ENCODE measurements at regions not wholly inside any gene's neighbourhood (a gene's known extent, or its start where the extent isn't known, plus 50 kb on each side); places are given as distances from the start of the nearest gene placed in this dataset.
"Not testable (repeated sequence)": the region's sequence is repeated elsewhere in the genome, so short reads cannot be mapped to it uniquely, and the experiment has no call there.

DNA sequence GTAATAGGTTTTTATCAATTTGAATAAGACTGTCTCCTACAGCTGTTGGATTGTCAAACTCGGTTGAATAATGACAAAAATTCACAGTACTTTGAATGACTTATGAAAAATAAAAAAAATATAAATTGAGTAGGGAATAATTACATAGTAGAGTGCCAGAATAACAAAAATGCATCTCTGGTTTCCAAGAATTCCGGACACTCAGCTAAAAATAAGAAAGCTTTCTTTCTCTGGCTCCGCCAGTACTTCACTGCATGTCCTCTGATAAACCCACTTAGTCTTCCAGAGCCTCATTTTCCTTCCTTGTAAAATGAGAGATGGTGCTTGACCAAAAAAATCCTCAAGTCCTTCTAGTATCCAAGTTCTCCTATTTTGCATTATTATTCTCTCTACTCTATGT is 374.6 kb upstream of the LUZP2 start:
- DNase-seq, result no peak

DNA sequence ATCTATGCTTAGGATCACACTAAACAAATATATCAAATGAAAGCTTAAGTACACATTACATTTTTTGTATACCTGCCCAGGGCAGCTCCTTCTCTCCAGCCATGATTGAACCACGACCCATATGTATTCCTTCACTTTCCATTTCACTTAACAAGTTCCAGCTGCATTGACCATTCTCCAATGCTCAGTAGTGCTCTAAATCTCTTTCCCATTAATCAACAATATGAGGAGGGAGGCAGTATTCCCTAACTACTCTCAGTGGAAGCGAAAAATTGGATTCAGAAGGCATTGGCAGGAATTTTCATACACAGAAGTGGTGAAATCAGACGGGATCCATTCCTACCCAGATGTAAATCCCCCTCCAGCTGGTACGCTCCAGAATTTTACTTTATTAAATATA is 372.0 kb upstream of the LUZP2 start:
- no peak for DNase-seq

DNA sequence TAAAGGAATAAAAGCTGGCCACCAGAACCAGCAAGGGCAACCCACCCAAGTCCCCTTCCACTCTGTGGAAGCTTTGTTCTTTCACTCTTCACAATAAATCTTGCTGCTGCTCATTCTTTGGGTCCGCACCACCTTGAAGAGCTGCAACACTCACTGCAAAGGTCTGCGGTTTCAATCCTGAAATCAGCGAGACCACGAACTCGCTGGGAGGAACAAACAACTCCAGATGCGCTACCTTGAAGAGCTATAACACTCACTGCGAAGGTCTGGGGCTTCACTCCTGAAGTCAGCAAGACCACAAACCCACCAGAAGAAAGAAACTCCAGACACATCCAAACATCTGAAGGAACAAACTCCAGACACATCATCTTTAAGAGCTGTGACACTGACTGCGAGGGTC is 365.2 kb upstream of the LUZP2 start:
- no peak for DNase-seq

DNA sequence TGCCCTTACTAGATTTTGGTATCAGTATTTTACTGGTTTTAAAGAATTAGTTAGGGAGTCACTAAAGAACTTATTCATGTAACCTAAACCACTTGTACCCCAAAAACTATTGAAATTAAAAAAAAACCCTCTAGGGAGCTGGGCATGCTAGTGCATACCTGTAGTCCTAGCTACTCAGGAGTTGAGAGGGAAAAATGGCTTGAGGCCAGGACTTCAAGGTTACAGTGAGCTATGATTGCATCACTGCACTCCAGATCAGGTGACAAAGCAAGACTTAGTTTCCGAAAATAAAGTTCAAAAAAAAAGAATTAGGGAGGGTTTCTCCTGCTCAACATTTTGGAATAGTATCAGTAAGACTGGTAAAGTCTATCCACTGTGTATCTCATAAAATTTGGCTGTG is 364.4 kb upstream of the LUZP2 start:
- no peak for DNase-seq

DNA sequence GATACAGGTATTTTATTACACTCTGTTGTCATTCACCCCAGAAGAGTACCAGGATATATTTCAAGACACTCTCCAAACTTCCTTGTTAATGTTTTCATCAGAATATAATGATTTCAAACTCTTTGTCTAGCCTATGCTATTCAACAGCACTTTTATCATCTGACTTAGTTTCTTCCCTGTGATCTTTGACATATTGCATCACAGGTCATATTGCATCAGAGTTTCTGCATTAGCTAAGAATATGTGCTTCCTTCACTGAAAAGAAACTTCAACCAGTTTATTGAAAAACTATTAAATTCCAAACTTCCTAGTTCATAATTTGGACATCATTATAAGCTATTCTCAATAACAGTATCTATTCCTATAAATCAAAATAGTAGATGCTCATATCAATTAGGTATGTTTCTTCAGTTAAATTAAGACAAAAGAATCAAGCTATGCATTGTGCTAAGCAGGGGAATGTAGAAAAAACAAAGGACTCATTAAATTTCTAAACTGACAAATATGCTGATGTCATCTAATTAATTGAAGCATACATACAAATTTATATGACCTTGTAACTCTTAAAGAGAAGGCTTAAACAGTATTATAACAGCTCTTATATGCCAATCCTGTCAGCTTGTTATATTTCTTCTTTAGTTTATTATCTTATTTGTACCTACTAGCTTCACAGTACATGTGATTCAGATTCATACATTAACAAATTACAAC is 361.8 kb upstream of the LUZP2 start:
- DNase-seq, result no peak

DNA sequence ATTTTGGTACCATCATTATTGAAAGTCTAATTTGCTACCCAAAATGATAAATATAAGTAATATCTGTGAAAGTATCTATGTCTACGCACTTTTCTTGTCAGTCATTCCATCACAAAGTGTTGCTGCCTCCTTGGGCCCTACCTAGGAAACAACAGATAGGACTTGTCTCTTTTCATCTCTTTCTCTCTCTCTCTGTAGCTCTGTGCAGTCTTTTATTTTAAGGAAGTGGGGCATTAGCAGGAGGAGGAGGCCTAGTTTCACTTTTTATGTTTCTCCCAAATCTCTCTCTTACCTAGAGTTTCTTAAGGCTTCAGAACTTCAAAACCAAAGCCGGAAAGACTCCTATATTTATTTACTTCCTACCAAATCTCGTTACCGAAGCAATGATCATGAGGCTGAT is 354.8 kb upstream of the LUZP2 start:
- no peak for DNase-seq

DNA sequence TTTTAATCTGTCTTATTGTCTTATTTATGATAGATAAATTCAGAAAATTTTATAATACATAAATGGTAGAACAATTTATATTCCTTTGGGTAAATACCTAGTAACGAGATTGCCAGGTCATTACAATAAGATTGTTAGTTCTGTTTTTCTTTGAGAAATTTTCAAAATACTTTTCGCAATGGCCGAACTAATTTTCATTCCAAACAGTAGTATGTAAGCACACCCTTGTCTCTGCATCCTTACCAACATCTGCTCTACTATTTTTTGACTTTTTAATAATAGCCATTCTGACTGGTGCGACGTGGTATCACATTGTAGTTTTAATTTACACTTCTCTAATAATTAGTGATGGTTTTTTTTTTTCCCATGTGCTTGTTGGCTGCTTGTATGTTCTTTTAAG is 351.4 kb upstream of the LUZP2 start:
- no peak for DNase-seq

DNA sequence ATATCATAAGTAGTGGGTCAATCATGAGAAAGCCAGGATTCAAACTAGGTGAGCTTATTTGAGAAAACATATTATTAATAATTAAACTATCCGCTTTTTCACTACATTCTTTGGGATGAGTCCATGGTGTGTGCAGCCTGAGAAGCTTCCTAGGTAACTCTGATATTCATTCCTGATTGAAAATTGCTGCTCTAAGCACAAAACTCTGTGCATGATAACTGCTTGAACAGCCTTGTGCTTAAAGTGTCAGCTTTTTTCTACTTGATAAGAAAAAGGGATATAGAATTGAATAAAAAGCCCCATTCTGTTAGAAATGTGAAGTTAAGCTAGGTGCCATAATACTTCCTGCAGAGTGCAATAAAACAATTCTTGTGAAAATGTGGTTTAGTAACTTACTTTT is 343.5 kb upstream of the LUZP2 start:
- DNase-seq, result no peak

DNA sequence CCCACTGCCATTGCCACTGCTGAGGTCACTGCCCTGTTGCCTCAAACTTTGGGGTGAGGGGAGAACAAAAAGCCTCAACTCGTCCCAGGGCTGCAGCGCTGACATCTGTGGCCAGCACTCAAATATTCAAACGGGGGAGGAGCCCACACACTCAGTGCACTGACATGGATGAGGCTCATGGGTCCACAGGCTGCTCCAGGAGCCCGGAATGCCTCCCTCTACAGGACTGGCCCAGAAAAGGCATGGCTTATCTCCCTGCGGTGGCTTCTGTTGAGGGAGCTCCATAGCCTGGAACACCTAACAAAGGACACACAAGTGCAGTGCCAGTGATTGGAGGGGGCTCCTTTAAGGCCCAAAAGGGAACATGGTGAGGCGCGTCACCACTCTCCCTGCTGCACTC is 341.1 kb upstream of the LUZP2 start:
- DNase-seq, result no peak

DNA sequence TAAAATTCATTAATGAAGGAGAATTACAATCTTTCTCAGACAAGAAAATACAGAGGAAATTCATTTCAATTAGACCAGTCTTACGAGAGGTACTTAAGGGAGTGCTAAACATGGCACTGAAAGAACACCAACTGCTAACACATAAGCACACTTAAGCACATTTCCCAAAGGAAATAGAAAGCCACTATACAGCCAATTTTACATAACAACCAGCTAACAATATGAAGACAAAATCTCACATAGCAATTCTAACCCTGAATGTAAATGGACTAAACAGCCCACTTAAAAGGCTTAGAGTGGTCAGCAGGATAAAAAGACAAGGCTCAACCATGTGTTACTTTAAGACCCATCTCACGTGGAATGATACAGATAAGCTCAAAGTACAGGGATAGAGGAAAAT is 339.5 kb upstream of the LUZP2 start:
- DNase-seq, result no peak

DNA sequence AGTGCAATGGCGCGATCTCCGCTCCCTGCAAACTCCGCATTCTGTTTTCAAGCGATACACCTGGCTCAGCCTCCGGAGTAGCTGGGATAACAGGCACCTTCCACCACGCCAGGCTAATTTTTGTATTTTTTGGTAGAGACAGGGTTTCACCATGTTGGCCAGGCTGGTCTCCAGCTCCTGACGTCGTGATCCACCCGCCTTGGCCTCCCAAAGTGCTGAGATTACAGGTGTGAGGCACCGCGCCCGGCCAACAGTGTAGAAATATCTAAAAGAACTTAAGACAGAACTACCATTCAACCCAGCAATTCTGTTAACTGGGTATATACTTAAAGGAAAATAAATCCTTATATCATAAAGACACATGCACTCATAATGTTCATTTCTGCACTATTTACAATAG is 335.3 kb upstream of the LUZP2 start:
- DNase-seq, result no peak

DNA sequence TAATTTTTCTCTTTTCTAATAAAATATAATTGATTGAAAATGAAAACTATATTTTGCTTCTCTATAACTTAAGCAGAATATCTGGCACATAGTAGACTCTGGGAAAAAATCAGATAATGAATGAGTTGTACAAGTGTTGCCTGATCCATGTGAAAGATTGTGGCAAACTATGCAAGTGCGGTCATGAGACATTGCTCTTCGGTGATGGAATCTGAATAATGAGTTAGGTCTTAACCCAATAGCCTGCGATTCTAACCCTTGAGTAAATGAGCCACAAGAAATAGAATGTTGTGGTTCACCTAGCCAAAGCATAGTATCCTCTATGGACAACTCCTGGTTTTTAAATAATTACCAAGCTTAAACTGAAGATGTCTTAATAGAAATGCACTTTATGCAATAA is 333.7 kb upstream of the LUZP2 start:
- no peak for DNase-seq

DNA sequence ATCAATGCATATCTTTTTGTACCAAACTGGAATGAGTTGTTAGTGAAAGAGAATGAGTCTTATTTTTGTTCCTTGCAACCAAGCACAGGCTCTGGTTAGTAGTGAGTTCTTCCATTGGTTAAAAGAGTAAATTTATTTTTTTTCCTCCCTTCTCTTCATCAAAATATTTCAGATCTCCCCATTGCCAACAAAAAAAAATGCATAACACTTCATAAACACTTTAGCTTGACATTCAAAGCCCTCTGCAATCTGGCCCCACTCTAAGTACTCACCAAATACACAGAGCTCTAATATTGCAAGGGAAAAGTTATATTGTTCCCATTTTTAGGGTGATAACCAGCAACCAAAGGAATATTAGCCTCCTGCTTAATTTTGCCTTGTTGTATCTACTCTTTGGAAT is 333.0 kb upstream of the LUZP2 start:
- DNase-seq, result no peak

DNA sequence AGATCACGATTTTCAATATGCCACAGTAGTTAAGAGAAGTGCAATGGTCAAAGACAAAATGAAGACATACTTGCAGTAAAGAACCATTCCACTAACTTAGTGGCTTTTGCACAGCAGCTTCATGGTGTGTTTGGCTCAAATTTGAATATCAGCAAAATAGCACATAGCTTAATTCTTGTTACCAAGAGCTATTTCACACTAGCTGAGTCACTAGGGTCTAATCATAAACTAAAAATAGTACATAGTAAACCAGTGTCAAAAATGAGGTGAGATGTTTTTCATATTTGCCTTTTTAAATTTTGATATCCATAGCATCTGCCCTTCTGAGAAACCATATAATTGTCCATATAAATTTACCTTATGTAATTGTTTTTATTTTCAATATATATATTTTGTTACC is 325.0 kb upstream of the LUZP2 start:
- DNase-seq, result no peak

DNA sequence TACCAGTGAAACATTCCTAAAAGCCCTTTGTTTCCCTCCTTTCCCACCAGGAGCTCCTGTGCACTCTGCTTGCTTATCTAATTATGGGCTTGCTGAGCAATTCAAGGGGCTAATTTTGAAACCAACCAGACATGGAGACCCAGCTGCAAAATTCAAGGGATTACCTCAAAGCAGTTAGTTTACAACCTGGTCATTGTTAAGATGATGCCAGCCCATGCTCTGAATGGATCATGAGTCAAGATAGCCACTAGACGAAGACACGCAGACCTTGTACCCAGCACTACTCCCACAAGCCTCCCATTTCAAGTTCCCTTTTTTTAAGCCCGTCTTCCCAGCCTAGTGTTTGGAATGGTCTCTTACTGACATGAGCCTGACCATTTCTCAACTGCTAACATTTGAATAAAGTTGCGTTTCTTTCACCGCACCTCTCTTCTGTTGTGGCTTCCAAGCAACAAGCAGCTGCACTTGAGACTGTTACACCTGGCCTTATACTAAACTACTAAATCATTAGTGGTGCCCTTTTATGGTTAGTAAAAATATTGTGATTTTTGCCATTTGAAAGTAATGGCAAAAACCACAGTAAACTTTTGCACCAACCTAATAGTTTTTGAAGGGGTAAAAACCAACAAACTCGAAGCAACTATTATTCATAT is 315.3 kb upstream of the LUZP2 start:
- no peak for DNase-seq

DNA sequence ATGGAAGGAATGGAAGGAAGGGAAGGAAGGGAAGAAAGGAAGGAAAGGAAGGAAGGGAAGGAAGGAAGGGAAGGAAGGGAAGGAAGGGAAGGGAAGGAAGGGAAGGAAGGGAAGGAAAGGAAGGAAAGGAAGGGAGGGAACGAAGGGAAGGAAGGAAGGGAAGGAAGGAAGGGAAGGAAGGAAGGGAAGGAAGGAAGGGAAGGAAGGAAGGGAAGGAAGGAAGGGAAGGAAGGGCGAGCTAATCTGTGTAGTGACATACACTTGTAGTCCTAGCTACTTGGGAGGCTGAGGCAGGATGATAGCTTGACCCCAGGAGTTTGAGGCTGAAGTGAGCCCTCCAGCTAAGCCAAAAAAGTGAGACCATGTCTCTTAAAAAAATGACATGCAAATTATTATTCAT is 311.3 kb upstream of the LUZP2 start:
- not testable (repeated sequence) for DNase-seq

DNA sequence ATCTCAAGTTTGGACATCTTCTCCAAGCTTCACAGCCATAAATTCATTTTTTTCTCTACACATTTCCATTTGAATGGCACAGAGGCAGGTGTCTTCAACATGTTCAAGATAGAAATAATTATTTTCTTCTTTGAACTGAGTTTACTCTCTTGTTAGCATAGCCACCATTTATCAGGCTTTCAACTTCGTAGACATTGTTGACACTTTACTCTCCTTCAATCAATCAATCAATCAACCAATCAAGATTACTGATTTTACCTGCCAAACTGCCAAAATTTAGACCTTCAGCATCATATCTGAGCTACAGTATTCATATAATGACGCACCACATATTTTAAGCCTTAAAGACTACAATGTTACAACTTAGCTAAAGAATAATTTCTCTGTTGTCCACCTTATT is 300.1 kb upstream of the LUZP2 start:
- DNase-seq, result no peak

DNA sequence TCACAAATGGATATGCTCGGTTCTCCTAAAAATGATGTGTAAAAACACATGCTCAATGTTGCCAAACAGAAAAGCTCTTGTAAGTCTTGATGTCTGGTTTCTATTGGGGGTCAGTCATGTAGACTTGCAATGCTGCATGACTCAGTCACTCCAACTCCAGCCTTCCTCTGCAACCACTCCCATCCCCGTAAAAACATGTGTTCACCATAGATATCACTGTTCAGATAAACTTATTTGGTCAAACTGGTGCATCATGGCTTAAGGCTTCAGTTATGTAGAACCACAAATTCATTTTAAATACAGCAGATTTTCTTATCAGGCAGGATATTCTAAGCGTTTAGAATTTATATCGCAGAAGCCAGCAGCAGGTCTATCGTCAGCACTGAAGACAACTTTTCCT is 298.4 kb upstream of the LUZP2 start:
- DNase-seq, result no peak

DNA sequence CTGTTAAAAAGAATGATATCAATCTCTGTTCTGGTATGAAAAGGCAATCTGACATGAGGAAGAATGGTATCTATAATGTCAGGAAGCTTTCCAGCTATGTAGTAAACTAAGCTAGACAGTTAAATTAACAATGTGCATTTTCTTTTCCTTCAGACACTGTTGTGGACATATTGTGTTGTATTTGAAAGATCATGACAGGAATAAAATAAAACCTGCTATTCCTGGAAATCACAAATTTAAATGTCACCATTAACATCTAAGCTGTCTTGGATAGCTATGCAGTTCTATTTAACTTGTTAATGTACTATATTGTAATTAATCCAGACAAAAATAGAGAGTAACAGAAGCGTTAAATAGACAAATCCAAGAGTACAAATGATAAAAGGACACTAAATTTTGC is 297.4 kb upstream of the LUZP2 start:
- no peak for DNase-seq

DNA sequence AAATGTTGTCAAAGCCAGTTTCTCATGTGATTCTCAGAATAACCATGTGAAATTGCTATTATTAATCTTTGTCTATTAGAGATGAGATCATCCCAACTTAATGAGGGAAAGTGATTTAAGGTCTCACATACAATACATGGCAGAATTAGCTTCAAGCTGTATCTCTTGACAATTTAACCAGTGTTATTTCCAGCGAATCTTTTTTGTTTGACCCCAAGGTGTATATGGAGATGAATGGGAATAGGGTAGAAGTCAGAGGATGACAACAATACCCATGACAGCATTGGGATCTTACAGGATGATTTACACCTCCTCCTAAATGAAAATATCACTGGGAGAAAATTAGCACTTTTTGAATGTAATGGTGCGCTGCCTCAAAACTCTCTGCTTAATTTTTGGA is 290.8 kb upstream of the LUZP2 start:
- no peak for DNase-seq

DNA sequence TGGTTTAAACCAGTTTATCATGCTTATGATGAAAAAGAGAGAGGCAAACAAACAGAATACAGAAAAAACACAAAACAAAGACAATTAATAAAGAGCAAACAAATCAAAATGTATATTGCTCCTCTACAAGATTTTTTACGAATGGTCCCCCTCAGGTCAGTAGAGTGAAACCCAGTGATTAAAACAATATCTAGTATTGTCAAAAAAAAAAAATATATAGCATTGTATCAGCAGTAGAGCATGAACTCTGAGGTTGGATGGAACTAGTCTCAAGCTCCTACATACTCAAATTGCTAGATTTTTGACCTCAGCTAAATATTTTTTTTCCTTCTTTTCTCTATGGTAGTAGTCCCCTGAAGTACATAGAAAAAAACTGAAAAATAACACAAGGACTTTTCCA is 290.3 kb upstream of the LUZP2 start:
- DNase-seq, result no peak

DNA sequence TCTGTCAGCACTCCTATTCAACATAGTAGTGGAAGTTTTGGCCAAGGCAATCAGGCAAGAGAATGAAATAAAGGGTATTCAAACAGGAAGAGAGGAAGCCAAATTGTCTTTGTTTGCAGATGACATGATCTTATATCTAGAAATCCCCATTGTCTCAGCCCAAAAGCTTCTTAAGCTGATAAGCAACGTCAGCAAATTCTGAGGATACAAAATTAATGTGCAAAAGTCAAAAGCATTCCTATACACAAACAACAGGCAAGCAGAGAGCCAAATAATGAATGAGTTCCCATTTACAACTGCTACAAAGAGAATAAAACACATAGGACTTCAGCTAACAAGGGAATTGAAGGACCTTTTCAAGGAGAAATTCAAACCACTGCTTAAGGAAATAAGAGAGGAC is 280.4 kb upstream of the LUZP2 start:
- DNase-seq, result no peak

DNA sequence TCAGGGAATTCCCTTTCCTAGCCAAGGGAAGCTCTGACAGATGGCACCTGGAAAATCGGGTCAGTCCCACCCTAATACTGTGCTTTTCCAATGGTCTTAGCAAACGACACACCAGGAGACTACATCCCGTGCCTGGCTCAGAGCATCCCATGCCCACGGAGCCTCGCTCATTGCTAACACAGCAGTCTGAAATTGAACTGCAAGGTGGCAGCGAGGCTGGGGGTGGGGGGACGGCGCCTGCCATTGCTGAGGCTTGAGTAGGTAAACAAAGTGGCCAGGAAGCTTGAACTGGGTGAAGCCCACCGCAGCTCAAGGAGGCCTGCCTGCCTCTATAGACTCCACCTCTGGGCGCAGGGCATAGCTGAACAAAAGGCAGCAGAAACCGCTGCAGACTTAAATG is 279.5 kb upstream of the LUZP2 start:
- not testable (repeated sequence) for DNase-seq

DNA sequence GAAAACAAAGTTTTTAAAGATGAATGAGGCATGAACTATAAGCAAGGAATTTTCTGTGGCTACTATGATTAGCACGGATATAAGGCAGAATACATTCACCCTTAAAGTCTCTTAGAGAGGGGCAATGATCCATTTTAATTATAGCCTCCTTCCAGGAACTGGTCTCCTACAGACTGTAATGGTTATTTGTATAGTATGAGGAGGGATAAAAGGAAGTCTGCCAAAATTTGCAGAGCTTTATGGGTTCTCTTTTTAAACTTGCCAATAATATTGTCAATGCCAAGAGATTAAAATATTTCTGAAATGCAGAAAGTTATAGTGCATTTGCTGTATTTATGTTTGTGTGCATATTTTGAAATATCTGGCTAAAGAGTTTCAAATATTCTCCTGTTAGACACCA is 271.4 kb upstream of the LUZP2 start:
- no peak for DNase-seq

DNA sequence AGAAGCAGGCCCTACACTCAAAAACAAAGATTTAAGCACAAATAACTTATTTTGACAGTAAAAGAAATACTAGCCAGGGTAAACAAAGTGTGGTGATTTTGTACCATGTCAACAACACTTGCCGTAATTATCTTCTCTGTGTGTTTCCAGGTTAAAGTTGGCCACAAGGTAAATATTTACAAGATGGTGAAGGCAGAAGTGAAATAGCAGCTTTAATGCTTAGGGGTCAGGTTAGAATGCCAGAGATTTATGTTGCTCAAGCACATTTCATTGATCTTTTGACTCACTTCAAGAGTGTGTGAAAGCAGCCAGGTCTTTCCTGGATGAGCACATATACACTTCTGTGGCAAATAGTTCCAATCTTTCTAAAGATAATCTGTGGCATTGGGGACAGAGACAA is 270.2 kb upstream of the LUZP2 start:
- no peak for DNase-seq

Data from left hindlimb (tissue), 1 donor.